HG02981 (cell line): ENCODE measurements at regions not wholly inside any gene's neighbourhood (a gene's known extent, or its start where the extent isn't known, plus 50 kb on each side); places are given as distances from the start of the nearest gene placed in this dataset.

ENCODE experiments used
- ATAC-seq: cut with Tn5 transposase; IDR thresholded peaks from one replicate; pipeline ENCODE4 v1.9.1; 2021; ENCODE audit warnings: mild to moderate bottlenecking, moderate library complexity; ENCODE audit not compliant: unreplicated experiment

DNA sequence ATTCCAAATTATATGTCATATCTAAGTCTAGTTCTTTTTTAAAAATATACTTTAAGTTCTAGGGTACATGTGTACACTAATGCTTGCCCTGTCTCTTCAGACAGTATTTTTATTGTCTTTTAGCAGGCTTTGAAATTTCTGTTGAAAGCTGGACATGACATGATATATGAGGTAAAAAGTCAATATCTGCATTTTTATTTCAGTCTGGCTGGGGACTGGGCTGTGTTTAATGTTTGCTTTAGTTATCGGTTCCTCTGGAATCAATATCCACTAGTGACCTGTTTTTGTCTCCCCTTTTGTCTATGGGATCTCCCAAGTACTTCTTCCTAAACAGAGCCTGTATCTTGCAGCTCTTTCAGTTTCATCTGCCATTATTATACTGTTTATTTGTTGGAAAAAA is 786.2 kb upstream of the GJE1 start:
- ATAC-seq, result no peak

DNA sequence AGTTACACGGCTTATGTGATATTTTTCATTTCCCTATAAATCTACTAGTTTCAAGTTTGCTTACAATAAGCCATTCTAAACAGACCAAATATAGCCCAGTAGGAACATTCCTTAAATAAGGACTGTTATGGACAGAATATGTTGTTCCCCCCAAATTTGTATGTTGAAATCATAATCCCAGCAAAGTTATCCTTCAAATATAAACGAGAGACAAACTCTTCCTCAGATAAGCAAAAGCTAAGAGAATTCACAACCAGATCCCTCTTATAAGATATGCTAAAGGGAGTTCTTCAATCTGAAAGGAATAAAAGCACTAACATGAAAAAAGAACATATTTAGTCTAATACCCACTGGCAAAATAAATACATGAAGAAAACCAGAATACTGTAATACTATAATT is 795.5 kb upstream of the GJE1 start:
- ATAC-seq, result no peak

DNA sequence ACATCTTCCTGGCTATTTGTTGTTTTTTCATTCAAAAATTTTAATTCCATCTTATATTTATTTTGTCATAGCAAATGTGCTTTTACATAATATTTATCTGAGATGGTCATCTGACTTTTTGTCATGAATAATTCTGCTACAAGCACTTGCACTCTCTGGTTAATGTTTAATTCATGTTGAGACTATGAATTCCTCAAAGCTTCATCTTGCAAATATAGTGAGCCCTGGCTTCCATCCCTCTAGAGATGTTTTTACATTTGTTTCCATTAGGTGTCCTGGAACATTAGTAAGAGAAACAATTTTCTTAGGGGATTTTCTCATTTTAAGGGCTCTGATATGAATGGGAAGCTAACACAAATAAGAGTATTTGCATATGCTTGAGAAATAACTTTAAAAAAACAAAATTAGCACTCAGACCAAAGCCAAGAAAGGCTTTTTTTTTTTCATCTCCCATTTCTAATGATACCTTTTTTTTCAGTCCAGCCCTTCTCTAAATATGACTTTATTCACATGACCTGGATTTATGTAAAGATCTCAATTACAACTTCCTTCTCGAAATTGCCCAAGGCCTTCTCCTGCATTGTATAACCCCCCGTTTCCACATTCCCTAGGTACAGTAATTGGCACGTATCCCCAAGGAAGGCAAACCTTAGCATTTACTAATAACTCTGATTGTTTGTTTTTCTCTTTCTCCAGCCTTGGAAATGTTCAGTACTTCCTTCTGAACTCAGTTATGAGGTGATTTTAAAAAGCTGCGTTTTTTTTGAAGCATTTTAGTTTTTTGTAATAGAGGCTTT is 797.0 kb upstream of the GJE1 start:
- ATAC-seq, result no peak

DNA sequence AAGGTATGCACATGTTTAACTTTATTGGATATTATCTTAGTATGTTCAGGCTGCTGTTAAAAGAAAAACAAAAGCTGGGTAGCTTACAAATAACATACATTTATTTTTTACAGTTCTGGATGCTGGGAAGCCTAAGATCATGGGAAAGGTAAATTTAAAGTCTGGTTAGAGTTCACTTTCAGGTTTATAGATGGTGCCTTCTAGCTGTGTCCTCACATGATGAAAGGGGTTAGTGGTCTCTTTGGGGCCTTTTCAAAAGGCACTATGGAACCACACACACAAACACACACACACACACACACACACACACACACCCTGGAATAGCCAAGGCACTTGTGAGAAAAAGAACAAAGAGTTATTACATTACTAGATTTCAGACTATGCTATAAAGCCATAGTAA is 805.8 kb upstream of the GJE1 start:
- ATAC-seq, result no peak

DNA sequence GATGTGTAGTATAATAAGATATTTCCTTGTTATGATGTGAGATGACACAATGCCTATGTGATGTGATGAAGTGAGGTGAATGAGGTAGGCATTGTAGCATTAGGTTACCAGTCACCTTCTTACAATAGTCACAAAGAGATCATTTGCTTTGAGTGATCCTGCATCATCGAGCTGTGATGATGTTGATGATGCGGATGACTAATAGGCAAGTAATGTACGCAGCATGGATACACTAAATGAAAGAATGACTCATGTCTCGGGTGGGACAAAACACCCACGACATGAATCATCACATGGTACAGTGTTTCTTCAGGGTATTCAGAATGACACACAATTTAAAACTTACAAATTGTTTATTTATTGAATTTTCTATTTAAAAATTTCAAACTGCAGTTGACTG is 806.3 kb upstream of the GJE1 start:
- peak; percentile 61 for ATAC-seq

DNA sequence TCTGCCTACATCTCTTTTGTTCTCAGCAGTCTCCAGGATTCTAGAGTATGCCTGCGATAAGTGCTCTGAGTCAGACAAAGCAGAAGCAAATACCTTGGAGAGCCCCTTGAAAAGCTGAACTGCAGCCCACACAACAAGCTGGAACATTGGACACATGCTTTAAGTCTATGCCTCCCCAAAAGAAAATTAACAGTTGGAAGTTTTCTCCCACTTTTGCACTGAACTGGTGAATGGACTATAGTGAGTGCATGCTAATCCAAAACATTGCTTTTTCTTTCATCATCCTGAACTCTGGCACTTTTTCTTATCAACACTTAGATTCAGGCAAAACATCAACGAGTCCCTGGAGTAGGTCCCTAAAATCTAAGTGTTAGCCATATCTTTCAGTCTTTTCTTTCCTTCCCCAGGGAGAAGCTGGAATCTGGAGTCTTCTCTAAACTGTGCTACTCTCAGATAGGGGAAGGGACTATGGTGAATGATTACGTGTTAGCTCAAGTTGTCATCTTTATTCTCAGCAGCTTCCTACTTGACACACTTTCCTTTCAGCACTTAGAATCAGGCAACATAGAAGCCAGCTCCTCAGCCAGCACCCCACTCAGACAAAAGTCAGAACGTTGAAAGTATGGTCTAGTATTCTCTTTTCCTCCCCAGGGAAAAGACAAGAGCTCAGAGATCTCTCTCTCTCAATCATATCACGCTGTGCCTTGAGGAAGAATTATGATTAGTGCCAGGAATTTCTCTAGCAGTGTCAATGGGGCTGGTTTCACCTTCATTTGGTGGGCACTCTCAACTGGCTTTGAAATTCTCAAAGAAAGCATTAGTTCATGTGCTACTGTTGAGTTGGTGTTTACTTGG is 811.0 kb upstream of the GJE1 start:
- ATAC-seq, result no peak

DNA sequence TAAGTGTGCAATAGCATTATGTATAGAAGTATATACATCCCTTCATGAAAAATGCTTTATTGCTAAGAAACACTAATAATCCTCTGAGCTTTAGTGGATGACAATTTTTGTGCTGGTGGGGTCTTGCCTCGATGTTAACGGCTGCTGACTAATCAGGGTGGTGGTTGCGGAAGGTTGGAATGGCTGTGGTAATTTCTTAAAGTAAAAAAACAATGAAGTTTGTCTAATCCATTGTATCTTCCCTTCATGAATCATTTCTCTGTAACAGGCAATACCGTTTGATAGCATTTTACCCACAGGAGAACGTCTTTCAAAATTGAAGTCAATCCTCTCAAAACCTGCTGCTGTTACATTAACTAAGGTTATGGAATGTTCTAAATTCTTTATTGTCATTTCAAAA is 816.5 kb upstream of the GJE1 start:
- no peak for ATAC-seq

DNA sequence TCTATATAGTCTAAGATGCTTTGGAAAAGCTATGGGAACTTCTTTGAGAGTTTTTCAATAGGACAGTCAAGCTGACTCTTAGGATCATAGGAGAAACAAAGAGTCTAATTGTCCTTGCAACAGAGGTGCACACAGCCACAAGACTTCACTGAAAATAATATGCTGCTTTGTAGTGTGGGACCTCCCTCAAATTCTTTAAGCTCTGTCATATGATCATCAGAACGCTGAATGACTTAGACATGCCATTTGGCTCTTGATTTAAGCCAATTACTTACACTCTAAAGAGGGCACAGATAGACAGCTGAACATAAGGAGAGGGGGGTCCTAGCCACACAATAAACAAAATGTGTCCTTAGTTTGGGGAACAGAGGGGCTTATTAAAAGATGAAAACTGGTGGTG is 818.7 kb upstream of the GJE1 start:
- no peak for ATAC-seq

DNA sequence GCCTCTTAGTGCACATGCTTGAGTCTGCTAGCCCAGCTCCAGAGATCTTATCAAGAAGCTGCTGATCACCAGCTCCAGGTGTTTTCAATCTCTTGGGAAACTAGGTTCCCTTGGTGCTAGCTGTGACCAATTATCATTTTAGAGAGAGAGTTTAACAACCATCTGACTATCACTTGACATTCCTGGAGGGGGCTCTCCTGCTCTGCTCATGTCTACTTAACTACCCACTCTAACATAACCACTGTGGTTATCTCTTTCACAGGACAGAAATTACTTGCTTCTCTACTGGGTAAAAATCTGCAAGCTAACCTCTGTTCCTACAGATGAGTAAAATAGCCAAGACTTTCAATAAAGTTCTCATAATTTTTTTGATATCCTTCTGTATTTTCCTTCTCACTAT is 823.4 kb upstream of the GJE1 start:
- ATAC-seq, result no peak

DNA sequence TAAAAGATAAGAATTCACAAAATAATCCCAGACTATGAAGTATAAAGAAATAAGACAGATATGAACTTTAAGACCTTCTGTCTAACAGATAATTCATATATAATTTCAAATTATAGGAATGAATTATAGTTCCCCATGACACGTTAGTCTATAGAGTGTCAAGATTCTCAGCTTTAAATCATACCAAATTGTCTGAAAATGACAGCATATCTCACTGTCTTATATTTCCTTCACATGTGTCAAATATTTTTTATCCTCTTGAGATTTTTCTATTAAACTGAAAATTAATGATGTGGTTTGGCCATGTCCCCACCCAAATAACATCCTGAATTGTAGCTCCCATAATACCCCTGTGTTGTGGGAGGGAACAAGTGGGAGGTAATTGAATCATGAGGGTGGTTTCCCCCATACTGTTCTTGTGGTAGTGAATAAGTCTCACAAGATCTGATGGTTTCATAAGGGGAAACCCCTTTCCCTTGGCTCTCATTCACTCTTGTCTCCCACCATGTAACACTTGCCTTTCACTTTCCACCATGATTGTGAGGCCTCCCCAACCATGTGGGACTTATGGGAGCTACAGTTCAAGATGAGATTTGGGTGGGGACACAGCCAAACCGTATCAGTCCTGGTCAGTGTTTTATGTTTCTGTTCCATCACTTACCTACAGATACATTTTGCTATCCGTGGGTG is 825.3 kb upstream of the GJE1 start:
- ATAC-seq, result no peak

DNA sequence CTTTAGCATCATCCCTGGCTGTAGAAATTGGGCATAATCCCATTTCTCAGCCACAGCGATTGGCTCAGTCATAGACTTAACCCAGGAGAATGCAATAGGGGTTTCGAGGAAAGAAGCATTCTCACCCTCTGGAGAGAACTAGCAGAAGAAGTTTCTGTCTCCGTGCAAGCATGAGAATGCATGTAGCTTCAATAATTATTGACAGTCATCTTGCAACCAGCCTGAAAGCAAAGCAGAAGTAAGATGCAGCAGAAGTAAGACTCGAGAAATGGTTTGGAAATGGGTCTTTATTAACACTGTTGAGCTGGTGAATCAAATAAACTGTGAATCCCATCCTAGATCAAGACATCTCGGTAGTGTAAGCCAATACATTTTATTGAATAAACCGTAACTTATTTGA is 828.8 kb upstream of the GJE1 start:
- no peak for ATAC-seq

DNA sequence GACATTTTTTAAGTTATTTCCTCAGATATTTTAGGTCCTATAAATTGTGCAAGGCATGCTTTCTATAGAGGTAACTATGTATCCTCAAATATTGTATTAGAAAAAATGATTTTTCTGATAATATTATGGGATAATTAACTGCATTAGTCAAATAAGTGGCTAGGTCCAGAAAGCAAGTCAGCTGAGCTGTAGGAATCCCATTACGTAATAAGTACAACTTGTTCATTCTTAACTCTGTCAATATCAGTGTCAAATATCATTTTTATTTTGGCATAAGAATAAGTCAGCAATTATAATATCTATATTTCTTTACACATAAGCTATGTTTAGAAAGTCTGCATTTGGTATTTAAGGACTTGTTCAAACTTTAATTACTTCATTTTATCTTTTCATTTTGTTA is 830.9 kb upstream of the GJE1 start:
- ATAC-seq, result no peak

DNA sequence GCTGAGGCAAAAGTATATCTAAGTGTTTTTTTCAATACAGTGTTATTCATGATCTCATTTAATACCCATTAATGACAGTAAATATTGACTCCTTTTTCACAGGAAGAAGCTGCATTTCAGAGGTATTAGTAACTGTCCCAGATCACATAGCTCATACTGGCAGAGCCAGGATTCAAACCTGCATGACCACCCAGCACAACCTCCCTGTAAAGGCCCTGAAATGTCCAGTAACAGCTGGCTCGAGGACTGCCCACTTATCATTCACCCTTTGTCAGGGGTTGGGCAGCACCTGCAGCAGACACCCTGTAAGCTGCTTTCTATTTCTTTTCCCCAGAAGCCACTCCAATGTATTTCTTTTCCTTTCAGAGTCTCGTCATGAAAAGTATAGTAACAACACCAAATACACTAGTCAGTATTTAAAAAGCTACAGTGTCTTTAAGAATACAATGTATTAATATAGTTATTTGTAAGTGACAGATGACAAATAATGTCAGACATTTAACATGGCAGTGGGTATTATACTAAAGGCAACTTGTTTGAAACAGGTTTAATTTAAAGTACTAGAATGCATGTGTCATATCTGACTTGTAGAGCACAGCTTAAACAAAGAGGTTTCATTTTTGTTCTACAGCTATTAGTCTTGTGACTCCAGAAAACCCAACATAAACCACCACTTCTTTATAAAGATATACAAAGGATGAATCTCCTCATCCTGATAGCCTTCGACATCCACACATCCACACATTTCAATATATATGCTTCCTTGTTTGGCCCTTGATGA is 841.6 kb upstream of the GJE1 start:
- no peak for ATAC-seq

DNA sequence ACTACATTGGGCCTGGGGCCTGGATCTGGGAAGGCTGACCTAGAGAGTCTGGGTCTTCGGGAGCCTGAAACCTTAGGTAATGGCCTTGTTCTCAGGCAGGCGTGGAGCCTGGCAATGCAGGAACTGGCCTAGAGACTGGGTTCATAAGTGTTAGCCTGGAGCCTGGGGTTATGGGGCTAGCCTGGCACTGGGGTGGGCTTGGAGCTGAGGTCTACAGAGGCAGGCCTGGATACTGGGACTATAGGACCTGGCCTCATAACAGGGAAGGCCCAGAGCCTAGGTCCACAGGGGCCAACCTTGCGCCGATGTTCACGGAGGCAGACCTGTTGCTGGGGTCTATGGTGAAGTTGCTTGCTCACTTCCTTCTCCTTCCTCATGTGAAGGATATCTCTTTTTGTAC is 843.8 kb upstream of the GJE1 start:
- no peak for ATAC-seq

DNA sequence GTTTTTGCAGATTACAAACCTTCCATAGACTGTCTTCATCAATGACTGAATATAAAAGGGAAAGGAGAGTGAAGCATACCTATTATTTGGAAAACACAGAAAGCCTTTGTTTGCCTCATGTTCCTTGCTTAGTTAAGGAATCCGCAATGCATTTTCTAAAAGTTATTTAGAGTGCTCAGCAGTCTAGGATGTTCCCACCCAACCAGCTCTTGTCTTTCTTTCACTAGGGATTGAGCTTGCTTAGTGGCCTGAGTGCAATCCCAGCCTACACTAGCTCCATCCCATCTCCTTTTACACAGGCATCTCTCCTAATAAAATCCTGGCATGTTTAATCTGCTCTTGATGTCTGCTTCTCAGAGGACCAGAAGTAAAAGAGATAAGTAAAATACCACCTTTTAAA is 850.5 kb upstream of the GJE1 start:
- ATAC-seq, result no peak

DNA sequence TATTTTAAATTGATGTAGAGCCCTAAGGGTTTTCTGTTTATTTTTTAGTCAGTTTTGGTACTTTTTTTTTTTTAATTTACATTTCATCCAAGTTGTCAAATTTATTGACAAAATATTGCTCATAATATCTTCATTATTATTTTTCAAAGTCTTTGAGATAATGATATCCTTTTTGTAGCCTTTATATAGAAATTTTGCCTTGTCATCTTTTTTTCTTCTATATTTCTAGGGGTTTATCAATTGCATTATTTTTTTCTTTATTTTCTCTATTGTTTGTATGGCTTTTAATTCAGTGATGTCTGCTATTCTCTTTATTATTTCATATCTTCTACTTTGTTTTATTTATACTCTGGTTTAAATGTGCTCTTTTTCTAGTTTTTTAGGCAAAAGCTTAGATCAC is 863.0 kb upstream of the GJE1 start:
- no peak for ATAC-seq

DNA sequence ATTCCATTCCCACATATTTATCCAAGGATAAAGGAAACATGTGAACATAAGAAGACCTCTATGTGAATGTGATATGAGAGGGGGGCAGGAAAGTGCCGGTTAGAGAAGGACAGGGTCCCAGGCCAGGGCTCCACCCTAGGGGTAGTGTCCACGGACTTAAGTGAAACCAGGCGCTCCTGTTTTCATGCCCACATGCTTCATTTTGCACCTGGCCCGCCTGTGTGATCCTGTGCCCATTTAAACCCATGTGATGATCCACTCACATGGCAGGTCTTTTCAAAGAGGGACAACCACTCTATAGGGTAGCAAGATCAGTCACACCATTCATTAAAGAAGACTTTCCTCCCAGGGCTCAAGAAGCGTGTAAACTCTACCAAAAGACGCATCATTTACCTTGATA is 865.3 kb upstream of the GJE1 start:
- ATAC-seq, result no peak

DNA sequence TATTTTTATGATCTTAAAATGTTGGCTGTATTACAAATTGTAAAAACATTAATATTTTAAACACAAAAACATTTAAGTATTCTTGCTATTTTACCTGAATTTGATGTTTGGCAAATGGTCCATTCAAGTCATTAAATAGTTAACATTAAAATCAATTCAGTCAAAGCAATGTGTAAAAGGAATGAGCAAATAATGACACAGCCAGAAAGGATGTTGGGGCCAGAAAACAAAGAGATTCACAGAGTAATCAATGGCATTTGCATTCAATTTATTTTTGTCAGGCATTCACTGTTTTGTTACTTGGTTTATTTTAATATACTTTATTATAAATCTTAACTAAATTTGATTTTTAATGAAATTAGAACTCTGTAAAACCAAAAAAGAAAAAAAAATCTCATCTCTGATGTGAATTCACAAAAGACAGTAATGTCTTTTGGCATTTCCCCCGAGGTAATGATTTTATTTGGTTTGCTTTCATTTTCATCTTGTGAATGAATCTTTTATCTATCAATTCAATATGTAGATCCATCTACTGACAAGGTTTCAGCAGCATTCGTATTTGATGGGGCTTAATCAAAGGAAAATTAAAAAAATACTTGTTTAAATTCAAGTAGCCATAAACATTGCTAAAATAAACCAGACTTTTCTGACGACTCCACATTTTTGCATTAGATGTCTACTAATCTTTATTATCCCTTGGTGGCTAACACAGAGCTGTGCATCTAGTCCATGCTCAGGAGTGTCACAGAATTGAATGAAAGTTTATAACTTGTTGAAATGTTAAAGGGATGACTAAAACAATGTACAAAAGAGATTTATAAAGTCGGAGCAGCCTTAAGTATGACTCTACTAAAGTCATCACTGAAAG is 866.7 kb upstream of the GJE1 start:
- ATAC-seq, result no peak

DNA sequence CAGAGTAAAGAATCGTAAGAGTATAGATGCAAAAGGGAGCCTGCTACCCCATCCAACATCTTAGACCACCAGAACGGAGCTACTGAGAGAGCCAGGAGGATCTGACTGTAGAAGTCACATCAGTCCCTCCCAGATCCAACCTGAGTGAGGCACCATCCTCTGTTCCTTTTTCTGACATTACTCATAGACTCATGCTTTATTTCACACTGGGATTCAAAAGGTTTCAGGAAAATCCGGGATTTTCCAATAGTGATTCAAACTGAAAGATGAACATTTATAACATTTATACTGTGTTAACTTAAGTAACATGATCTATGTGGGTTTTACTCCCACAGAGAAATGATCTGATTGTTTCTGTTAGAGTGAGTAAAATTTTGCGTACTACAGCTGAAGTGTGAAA is 868.6 kb upstream of the GJE1 start:
- ATAC-seq, result no peak

DNA sequence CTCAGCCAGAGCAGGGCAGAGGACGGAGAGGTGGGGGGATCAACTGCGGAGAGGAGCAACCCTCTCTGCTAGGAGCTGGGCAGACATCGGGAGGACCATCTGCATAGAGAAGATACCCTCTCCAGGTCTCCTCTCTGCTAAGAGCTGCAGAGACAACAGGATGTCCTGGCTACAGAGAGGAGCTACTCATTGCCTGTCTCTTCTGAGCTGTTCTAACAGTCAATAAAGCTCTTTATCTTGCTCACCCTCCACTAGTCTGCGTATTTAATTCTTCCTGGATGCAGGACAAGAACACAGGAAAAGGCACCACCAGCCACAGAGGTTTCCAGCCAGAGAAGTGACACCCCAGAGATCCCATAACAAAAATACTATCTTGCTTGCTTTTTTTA is 871.1 kb upstream of the GJE1 start:
- ATAC-seq, result no peak
